GM12878 (cell line): ENCODE measurements at regions not wholly inside any gene's neighbourhood (a gene's known extent, or its start where the extent isn't known, plus 50 kb on each side); places are given as distances from the start of the nearest gene placed in this dataset.

Source experiments
- ATAC-seq: fragments of 200-7000 bp; cut with Tn5 transposase; 3 replicates; pipeline ENCODE4 v1.9.1; 2020; ENCODE audit warnings: mild to moderate bottlenecking, moderate library complexity
- BruUV-seq: library from RNA; stranded (reverse); fragments of 400-500 nt; replicated peaks from 2 replicates; lab custom pipeline; 2021; lab: Mats Ljungman, UMichigan
- CTCF ChIA-PET: fragments of 300-600 bp; sonication (Branson Sonifier 250); formaldehyde crosslinking; extraction: SDS; loops from one replicate; lab custom pipeline; 2021; ENCODE audit warnings: inconsistent platforms; lab: Yijun Ruan, JAX
- POLR2A ChIA-PET: fragments of 350-600 bp; formaldehyde crosslinking; extraction: SDS; loops from one replicate; lab custom pipeline; 2021; ENCODE audit warnings: inconsistent platforms; lab: Charles Lee
- RAD21 ChIA-PET: fragments of 300-600 bp; sonication (Branson Sonifier 250); formaldehyde crosslinking; loops from one replicate; lab custom pipeline; 2023; ENCODE audit warnings: antibody characterized with exemption; ENCODE audit not compliant: unreplicated experiment; lab: Charles Lee
- SMC1A ChIA-PET: fragments of 300-600 bp; sonication (Branson Sonifier 250); formaldehyde crosslinking; loops from one replicate; lab custom pipeline; 2023; ENCODE audit not compliant: unreplicated experiment, uncharacterized antibody; lab: Charles Lee
- DNase-seq: peaks from one replicate; pipeline ENCODE4 v3.0.0-alpha.2; 2011; ENCODE audit warnings: low read depth, low spot score
- FAIRE-seq: peaks from 3 replicates; lab custom pipeline; 2011; peaks lifted over from hg19 to GRCh38; lab: Jason Lieb, UNC
- H2AFZ ChIP-seq: 2 replicates; pipeline ENCODE4 v1.6.0; 2011; ENCODE audit warnings: low read depth, low read length, control low read depth; ENCODE audit not compliant: control insufficient read depth
- H3K27ac ChIP-seq: 2 replicates; pipeline ENCODE4 v1.5.1; 2011; ENCODE audit warnings: control low read depth; ENCODE audit not compliant: control insufficient read depth, insufficient read depth
- H3K27me3 ChIP-seq, 2 experiments: replicated peaks in 1 of 2; 2 replicates each; pipeline versions ENCODE4 v1.6.0 to v1.6.1; 2011; ENCODE audit warnings: low read length in 1 of 2; ENCODE audit not compliant: control insufficient read depth in 2 of 2, insufficient read depth in 2 of 2
- H3K36me3 ChIP-seq, 2 experiments: 2 replicates each; pipeline ENCODE4 v1.5.1; 2011; ENCODE audit warnings: low read length in 1 of 2; ENCODE audit not compliant: control insufficient read depth in 2 of 2, insufficient read depth in 2 of 2
- H3K4me1 ChIP-seq: 2 replicates; pipeline ENCODE4 v1.6.1; 2011; ENCODE audit warnings: mild to moderate bottlenecking, low read length, moderate library complexity, mixed read lengths; ENCODE audit not compliant: control insufficient read depth, insufficient read depth
- H3K4me2 ChIP-seq: 2 replicates; pipeline ENCODE4 v1.6.0; 2011; ENCODE audit warnings: control low read depth; ENCODE audit not compliant: control insufficient read depth, insufficient read depth
- H3K4me3 ChIP-seq: fragments of 200-600 bp; sonication (generic); 2 replicates; pipeline ENCODE4 v1.5.1; 2016
- H3K79me2 ChIP-seq: 2 replicates; pipeline ENCODE4 v1.6.0; 2011; ENCODE audit warnings: low read length; ENCODE audit not compliant: control insufficient read depth, insufficient read depth
- H3K9ac ChIP-seq: 2 replicates; pipeline ENCODE4 v1.8.0; 2011; ENCODE audit warnings: low read length, control low read depth, mixed read lengths; ENCODE audit not compliant: control insufficient read depth, insufficient read depth
- H3K9me3 ChIP-seq: replicated peaks from 3 replicates; pipeline ENCODE4 v1.5.1; 2011; ENCODE audit warnings: mild to moderate bottlenecking, low read length; ENCODE audit not compliant: control insufficient read depth, insufficient read depth
- H4K20me1 ChIP-seq: 2 replicates; pipeline ENCODE4 v1.6.0; 2011; ENCODE audit not compliant: control insufficient read depth, insufficient read depth
- CHD1 ChIP-seq: IDR thresholded peaks from 2 replicates; pipeline ENCODE4 v1.6.1; 2012; ENCODE audit warnings: low read depth, low read length, improper control_type of control experiment
- CHD2 ChIP-seq: IDR thresholded peaks from 2 replicates; pipeline ENCODE4 v1.6.1; 2011; ENCODE audit warnings: low read depth, low read length, improper control_type of control experiment, borderline replicate concordance
- EP300 ChIP-seq, 2 experiments: fragments of 150-350 bp in 1 of 2; IDR thresholded peaks; 2 replicates each; pipeline ENCODE4 v1.6.1; 2011 to 2012; ENCODE audit warnings: low read depth in 2 of 2, low read length in 2 of 2, borderline replicate concordance in 1 of 2, improper control_type of control experiment in 1 of 2, inconsistent platforms in 1 of 2; ENCODE audit not compliant: control insufficient read depth in 1 of 2
- ESRRA ChIP-seq: IDR thresholded peaks from 2 replicates; pipeline ENCODE4 v1.6.1; 2012; ENCODE audit warnings: mild to moderate bottlenecking, low read length, improper control_type of control experiment
- NFYB ChIP-seq: IDR thresholded peaks from 2 replicates; pipeline ENCODE4 v1.6.1; 2011; ENCODE audit warnings: low read depth, mild to moderate bottlenecking, low read length, improper control_type of control experiment, moderate library complexity; ENCODE audit not compliant: insufficient read depth
- RBBP5 ChIP-seq: fragments of 200-600 bp; sonication (generic); conservative IDR thresholded peaks from 2 replicates; pipeline ENCODE4 v1.6.1; 2016
- RFX5 ChIP-seq: IDR thresholded peaks from 2 replicates; pipeline ENCODE4 v1.6.1; 2011; ENCODE audit warnings: low read depth, low read length, improper control_type of control experiment
- SMAD5 ChIP-seq: IDR thresholded peaks from 2 replicates; pipeline ENCODE4 v1.6.1; 2016; ENCODE audit warnings: antibody characterized with exemption, low read depth
- STAT1 ChIP-seq: fragments of 450-650 bp; conservative IDR thresholded peaks from 2 replicates; pipeline ENCODE4 v1.6.1; 2014; ENCODE audit warnings: antibody characterized with exemption, mild to moderate bottlenecking
- TAF1 ChIP-seq: IDR thresholded peaks from 2 replicates; pipeline ENCODE4 v1.6.1; 2011; ENCODE audit warnings: mild to moderate bottlenecking, low read depth, low read length, borderline replicate concordance
- TCF12 ChIP-seq: IDR thresholded peaks from 2 replicates; pipeline ENCODE4 v1.6.1; 2011; ENCODE audit warnings: low read depth, mild to moderate bottlenecking, low read length
- TCF7 ChIP-seq: IDR thresholded peaks from 2 replicates; pipeline ENCODE4 v1.6.1; 2014; ENCODE audit warnings: antibody characterized with exemption, borderline replicate concordance
- WGBS: methylation state at CpG from one replicate; pipeline ENCODE4 v1.1.6; 2016; ENCODE audit warnings: low lambda C conversion rate; ENCODE audit not compliant: insufficient replicate concordance, insufficient coverage; ENCODE audit errors: missing lambda C conversion rate; 5-methylcytosine and 5-hydroxymethylcytosine counted together
- in situ Hi-C: fragments of 300-500 bp; cut with MboI; formaldehyde crosslinking; loops from 9 replicates; pipeline ENCODE4 v1.14.3; 2018; ENCODE audit warnings: mixed read lengths
- intact Hi-C: fragments of 100-400 bp; cut with micrococcal nuclease; formaldehyde crosslinking; loops from one replicate; pipeline ENCODE4 v1.14.2; 2022; ENCODE audit not compliant: unreplicated experiment
- TF ChIP-seq, protein P1 (sequence below): fragments of 450-650 bp; IDR thresholded peaks from 2 replicates; pipeline ENCODE4 v1.6.1; 2016; ENCODE audit warnings: mild to moderate bottlenecking, moderate library complexity, borderline replicate concordance
- TF ChIP-seq, protein P2 (sequence below): fragments of 450-650 bp; IDR thresholded peaks from 2 replicates; pipeline ENCODE4 v1.6.1; 2014; ENCODE audit warnings: mild to moderate bottlenecking

DNA sequence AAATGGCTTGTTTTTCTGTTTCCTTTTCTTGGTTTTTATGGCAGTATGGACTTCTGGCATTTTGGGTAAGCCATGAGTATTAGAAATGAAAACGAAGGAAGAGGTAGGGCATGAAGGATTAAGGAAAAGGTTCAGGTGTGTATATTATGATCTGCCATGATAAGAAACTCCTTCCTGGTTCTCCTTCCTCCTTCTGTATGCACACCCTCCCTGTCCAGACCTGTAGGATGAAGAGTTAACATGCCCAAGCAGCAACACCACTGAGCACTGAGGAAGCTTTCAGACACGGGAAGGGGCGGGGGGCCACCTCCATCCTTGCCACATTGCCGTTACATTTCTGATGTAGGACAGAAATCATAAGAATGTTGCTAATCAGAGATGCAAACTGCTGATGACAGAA is 361.0 kb upstream of the ZMIZ1 start (continued):
- TF ChIP-seq RBBP5 (no peak), SMAD5 (no peak), TCF12 (no peak), CHD1 (no peak), TCF7 (no peak), ESRRA (no peak)
- TF ChIP-seq, protein P1, sequence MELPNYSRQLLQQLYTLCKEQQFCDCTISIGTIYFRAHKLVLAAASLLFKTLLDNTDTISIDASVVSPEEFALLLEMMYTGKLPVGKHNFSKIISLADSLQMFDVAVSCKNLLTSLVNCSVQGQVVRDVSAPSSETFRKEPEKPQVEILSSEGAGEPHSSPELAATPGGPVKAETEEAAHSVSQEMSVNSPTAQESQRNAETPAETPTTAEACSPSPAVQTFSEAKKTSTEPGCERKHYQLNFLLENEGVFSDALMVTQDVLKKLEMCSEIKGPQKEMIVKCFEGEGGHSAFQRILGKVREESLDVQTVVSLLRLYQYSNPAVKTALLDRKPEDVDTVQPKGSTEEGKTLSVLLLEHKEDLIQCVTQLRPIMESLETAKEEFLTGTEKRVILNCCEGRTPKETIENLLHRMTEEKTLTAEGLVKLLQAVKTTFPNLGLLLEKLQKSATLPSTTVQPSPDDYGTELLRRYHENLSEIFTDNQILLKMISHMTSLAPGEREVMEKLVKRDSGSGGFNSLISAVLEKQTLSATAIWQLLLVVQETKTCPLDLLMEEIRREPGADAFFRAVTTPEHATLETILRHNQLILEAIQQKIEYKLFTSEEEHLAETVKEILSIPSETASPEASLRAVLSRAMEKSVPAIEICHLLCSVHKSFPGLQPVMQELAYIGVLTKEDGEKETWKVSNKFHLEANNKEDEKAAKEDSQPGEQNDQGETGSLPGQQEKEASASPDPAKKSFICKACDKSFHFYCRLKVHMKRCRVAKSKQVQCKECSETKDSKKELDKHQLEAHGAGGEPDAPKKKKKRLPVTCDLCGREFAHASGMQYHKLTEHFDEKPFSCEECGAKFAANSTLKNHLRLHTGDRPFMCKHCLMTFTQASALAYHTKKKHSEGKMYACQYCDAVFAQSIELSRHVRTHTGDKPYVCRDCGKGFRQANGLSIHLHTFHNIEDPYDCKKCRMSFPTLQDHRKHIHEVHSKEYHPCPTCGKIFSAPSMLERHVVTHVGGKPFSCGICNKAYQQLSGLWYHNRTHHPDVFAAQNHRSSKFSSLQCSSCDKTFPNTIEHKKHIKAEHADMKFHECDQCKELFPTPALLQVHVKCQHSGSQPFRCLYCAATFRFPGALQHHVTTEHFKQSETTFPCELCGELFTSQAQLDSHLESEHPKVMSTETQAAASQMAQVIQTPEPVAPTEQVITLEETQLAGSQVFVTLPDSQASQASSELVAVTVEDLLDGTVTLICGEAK, result no peak
- TF ChIP-seq, protein P2, sequence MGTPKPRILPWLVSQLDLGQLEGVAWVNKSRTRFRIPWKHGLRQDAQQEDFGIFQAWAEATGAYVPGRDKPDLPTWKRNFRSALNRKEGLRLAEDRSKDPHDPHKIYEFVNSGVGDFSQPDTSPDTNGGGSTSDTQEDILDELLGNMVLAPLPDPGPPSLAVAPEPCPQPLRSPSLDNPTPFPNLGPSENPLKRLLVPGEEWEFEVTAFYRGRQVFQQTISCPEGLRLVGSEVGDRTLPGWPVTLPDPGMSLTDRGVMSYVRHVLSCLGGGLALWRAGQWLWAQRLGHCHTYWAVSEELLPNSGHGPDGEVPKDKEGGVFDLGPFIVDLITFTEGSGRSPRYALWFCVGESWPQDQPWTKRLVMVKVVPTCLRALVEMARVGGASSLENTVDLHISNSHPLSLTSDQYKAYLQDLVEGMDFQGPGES, result no peak

DNA sequence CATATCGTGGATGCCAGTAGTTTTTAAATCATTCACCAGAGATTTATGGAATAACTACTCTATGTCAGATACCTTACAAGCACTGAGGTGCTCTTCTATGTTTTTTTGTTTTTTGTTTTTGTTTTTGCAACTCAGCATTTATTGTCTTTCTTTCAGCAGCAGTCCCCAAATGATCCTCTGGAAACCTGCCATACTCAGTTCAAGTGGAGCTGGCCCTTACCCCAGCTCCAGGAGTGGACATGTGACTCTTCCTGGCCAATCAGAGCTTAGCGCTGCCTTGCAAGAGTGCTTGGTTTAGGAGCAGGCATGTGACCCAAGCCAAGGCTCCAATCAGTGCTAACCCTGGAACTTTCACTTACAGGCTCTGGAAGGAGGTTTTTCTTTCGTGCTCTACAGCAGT is 356.6 kb upstream of the ZMIZ1 start:
- BruUV-seq, result no TSS peak
- CTCF ChIA-PET, result no interaction called here
- DNase-seq, result no peak
- TF ChIP-seq NFYB (peak; percentile 46; the same call in 1 of the 2 replicates), RFX5 (no peak), STAT1 (no peak), TAF1 (no peak), CHD2 (no peak), EP300 (IDR thresholded peaks at IDR 0.05; ENCODE audit: borderline replicate concordance in 1 of 2, control insufficient read depth in 1 of 2, low read depth in 2 of 2, low read length in 2 of 2) (no peak)
- Histone ChIP-seq H3K4me2 (no peak overlapping the region), H3K9ac (no peak overlapping the region), H2AFZ (no peak overlapping the region), H3K4me1 (no peaks in the 10 kb centered on the region), H3K27me3 (no peaks in the 10 kb centered on the region), H4K20me1 (no peaks in the 10 kb centered on the region), H3K79me2 (no peaks in the 10 kb centered on the region), H3K9me3 (no peaks in the 10 kb centered on the region), H3K36me3 (no peaks in the 10 kb centered on the region), H3K27ac (no peak overlapping the region), H3K4me3 (no peak overlapping the region)
- in situ Hi-C loops (no loop called here), intact Hi-C loops (no loop called here)
- no peak for ATAC-seq
- RAD21 ChIA-PET, result no interaction called here
- no peak for FAIRE-seq
- SMC1A ChIA-PET, result no interaction called here
- 22% methylated on average over 3 of the region's 3 CpGs for WGBS
- POLR2A ChIA-PET, result no interaction called here
